ENCODE measurements at regions not wholly inside any gene's neighbourhood (a gene's known extent, or its start where the extent isn't known, plus 50 kb on each side); places are given as distances from the start of the nearest gene placed in this dataset.

DNA sequence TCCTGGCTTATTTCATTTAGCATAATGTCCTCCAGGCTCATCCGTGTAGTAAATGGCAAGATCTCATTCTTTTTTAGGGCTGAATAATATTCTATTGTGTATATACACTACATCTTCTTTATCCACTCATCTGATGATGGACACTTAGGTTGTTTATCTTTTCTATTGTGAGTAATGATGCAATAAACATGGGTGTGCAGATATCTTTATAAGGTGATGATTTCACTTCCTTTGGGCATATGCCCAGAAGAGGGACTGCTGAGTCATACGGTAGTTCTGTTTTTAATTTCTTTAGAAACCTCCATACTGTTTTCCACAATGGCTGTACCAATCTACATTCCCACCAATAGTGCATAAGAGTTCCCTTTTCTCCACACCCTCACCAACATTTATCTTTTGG, 317.6 kb upstream of the CNKSR2 start:
- no peak for DNase-seq

DNA sequence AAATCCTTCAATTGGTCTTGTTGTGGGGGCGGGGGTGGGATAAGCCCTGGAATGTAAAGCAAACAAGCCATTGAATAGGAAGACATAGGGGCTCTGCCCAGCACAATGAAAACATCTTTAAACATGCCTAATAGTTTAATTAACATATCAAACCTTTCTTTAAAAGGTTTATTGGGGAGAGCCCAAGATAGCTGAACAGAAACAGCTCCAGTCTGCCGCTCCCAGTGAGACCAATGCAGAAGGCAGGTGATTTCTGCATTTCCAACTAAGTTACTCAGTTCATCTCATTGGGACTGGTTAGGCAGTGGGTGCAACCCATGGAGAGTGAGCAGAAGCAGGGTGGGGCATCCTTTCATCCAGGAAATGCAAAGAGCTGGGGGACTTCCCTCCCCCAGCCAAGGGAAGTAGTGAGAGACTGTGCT, 327.2 kb upstream of the CNKSR2 start:
- DNase-seq = no peak

DNA sequence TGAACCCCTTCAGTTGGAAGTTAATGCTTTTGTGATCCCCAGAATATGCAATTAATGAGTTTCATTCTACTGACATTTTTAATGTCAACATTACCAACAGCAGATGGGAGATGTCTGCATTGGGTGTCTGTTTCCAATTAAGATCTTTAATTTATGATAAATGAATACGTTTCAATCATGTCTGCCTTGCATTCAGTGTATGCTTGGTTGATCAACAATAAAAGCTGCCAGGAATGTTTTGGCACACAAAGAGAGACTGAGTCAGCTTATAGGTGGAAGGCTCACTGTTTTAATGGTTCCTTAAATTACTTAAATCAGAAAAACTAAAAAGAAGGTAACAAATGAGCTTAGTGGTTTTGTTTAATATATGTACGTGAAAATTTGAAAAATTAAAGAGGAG, 359.9 kb upstream of the CNKSR2 start:
- DNase-seq = no peak

DNA sequence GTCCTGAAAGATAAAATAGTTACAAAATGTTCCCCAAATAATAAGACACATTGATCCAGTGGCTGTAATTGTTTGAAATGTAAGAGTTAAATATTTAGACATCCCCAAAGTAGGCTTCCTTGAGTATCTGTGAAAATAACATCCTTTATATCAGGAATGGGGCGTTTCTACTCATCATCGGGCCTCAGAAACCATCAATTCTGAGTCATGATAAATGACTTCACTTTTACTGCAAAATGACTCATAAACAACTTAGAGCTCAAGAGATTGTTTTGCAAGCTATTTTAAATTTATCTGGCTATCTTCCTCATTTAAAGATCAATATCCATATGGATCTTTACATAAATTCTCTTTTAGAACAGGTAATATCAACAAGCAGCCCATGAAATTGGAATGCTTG, 369.4 kb upstream of the CNKSR2 start:
- DNase-seq = no peak

DNA sequence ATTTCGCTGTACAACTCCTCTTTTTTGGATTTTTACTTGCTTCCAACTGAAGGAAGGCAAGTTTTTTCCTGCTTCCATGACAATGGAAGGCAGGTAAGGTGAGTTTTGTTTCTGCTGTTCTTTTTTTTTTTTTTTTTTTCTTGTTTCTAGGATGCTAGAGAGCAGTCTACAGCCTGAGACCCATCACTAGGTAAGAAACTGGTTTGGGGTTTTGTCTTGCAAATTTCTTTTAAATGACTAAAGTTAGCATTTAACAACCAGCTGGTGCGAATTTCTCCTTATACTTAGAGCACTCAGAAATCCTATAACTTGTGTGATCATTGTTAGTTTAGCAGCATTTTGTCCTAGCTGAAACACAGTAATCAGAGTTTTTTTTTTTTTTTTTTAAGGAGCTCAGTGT, 378.4 kb upstream of the CNKSR2 start:
- no peak for DNase-seq

DNA sequence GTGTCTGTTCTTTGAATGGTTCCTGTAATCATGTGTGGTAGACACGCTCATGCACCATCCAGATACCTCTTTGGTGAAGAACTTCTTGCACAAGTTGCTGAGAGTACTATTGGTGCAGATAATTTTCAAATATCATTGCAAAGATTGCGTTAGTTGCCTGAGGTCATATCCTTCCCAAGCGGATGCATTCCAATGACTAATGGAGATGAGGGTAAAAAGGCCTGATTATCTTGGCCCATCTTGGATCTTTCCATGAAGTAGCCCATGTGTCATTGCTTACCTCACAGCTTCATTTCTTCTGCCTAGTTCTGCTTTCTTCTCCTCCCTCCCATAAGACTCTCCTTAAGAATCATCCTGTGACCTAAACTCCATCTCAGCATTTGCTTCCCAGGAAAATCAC, 384.9 kb upstream of the CNKSR2 start:
- no peak for DNase-seq

DNA sequence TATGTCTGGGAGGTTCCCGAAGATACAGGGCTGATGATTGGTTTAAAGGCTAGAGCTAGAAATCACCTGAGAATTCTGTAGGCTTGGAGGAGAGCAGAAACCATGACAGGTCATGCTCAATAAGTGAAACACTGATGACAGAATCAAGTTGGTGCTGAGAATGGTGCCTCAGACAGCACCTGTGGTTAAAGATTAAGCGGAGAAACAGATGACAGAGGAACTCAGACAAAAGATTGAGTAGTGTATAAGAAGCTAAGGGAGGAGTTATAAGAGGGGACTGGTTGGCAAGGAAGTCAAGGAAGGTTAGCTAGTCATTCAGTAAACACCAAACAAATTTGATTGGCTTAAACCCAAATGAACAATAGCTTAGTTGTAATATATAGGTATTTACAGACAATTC, 385.4 kb upstream of the CNKSR2 start:
- no peak for DNase-seq

DNA sequence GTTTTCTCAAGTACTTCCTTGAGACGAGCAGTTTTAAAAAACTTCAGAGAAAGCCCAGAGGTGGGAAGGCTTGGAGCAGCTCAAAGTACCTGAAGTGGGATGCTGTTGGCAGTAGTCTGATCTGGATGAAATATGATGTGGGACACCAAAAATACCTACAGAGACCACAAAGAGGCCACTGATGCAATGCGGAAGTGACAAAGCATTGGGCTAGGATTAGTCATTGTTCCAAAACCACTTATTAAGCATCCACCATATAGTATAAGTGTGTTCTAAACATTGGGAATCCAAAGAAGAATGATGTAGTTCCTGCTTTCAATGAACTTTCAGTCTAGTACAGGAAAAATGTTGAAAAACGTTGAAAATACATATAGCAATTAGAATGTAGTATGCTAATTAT, 386.1 kb upstream of the CNKSR2 start:
- DNase-seq = no peak

DNA sequence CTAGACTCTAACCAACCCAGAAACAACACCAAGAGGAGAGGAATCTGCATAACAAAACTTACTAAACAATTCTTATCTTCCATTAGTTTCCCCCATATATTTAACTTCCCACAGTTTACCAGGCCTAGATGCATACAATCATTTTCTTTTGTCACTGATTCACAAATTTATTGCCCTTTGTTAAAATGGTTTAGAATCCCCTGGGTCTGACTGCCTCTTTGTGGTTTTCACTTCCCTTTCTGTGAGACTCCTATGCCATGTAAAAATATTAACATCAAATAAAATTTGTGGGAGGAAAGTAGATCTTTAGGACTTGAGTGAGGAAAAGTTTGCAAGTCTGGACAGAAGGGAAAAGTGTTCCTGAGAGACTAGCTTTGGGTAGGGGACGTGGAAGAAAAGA, 393.8 kb upstream of the CNKSR2 start:
- no peak for DNase-seq

DNA sequence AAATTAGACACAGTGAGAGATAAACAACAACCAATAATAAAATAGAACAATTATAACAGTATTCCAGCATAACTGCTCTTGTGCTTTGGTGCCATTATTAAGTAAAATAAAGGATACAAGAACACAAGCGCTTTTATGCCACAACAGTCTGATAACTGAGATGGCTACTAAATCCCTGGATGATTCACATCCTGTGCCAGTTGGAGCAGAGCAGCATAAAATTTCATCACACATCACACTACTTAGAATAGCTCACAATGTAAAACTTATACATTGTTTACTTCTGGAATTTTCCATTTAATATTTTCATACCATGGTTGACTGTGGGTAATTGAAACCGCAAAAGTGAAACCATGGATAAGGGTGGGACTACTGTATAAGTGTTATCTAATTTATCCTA, 399.9 kb upstream of the CNKSR2 start:
- no peak for DNase-seq

DNA sequence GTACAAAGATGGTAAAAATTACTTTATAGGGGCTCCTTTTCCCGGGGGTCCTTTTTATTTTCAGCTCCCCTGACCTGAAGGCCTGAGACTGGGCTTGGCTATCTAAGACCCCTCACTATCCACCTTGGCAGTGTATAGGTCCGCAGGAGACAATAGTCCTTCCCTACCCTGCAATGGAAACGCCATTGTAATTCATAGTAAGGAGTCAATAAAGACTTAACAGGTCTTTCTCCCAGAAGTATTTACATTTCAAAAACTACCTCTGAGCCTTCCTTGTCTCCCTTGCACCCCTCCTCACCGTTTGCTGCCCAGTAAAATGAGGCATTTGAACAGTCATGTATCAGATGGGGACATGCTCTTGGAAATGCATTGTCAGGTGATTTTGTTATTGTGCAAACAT, 401.2 kb upstream of the CNKSR2 start:
- no peak for DNase-seq

DNA sequence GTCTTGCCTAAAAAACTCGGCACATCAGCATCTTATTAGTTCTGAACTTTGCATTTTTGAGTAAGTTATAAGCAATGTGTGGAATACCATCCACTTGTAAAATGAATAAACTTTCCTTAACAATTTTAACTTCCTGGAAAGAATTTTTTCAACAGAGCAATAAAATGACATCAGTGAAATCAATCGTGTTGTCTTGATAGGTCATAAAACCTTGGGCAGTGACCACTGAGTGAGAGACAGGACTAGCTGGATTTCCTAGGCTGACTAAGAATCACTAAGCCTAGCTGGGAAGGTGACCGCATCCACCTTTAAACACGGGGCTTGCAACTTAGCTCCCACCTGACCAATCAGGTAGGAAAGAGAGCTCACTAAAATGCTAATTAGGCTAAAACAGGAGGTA, 403.0 kb upstream of the CNKSR2 start:
- no peak for DNase-seq

DNA sequence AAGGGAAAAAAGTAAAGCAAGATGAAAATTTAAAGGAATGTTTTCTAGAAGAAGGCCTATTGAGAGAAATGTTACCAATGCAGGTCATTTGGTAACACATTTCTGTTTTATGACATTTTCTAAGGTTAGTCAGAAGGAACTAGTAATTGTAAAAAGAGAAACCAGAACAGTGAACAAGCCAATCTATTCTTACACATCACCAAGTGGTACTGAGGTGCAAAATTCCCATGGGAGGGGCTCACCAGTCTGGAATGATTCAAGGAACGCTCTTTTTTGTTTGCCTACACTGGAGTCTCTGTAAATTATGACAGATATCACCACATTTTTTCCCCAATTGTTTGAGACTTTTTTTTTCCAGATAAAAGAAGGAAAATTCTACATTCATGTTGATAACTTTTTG, 404.7 kb upstream of the CNKSR2 start:
- no peak for DNase-seq

DNA sequence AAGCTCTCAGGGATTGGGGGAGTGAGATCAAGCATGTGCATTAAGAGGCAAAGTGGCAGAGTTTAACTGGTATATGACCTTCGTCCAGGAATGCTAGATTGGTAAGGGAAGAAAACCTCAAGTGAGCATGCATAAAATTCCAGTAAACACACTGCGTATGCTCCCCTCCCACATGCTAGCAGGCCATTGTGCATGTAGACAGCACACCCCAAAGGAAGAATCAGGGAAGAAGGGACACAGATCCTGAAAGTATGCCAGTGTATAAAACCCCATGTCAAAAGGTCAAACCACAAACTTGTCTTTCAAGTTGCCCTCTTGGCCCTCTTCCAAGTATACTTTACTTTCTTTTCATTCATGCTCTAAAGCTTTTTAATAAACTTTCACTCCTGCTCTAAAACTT, 405.2 kb upstream of the CNKSR2 start:
- no peak for DNase-seq

DNA sequence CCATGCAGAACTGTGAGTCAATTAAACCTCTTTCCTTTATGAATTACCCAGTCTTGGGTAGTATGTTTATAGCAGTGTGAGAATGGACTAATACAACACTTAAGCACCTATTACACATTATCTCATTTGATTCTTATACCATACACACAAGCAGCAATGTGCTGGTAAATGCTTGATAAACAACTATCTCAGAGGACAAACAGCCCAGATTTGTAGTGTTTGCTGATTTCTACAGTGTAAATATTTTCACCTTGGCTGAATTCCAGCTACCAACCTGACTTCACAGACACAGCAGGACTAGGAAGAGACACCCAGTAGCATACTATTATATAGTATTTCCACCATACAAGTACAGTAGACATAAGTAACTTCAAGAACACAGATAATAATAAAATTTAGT, 406.5 kb upstream of the CNKSR2 start:
- DNase-seq = no peak

DNA sequence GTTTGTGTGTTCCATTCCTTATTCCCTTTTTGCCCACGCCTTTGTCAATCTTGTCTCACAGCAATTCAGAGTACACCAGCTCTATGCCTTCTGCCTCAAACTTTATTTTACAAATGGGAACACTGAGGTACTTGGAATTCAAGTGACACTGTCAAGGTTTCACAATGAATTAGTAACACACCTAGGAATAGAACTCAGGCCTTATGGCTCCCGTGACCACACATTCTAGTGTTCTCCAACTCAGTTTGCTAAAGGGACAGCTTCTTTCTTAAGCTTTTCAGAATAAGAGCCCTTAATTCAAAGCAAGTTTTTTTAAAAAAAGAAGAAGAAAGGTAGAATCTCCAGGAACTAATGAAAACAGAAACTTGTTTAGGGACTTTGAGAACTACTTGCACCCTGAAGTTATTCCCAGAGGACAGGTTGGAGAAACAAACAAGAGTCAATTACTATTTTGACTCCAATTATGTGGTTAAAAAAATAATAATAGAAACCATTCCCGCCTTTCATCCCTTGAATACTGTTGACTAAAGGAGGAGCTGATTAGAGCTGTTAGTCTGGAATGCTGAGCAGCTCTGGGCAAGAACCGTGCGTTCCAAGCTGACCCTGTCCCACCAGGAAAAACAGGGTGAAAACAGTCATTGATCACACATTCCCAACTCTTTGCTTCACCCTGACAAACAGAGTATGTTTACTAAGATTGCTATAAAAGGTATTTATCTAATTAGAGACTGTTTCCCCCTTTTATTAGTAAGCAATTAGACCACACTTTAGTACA, 408.8 kb upstream of the CNKSR2 start:
- no peak for DNase-seq

DNA sequence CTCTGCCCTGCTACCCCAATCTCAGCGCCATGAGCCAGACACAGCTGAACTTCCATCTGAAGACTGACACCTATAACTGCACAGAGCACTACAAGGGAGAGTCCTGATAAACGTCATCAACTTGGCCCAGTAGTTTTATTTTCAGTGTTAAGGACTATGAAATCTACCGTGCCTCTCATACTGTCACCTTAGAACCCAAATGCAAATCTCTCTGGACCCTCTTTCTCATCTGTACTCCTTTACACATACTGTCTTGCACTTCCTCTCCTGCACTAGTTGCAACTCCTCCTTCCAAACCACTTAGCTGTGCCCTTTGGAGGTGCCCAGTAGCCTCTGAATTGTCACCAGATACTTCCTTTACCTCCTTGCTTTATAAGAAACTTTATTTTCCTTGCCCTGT, 420.2 kb upstream of the CNKSR2 start:
- no peak for DNase-seq

DNA sequence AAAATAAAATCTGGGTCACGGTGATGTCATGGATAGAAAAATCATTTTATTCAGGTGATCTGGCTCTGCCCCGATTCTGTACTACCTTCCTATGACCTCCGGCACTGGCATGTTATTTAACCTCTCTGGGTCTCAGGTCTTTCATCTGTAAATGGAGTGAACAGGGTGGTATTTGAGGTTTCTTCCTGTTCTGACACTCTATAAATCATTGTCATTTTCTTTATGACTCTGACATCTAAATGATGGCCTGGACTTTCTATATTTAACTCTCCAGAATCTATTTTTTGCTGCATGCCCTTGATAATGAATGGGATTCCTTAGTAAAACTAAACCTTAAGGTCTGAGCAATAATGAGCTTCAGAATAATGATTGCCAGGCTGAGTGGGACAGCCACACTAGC, 422.0 kb upstream of the CNKSR2 start:
- DNase-seq = no peak

DNA sequence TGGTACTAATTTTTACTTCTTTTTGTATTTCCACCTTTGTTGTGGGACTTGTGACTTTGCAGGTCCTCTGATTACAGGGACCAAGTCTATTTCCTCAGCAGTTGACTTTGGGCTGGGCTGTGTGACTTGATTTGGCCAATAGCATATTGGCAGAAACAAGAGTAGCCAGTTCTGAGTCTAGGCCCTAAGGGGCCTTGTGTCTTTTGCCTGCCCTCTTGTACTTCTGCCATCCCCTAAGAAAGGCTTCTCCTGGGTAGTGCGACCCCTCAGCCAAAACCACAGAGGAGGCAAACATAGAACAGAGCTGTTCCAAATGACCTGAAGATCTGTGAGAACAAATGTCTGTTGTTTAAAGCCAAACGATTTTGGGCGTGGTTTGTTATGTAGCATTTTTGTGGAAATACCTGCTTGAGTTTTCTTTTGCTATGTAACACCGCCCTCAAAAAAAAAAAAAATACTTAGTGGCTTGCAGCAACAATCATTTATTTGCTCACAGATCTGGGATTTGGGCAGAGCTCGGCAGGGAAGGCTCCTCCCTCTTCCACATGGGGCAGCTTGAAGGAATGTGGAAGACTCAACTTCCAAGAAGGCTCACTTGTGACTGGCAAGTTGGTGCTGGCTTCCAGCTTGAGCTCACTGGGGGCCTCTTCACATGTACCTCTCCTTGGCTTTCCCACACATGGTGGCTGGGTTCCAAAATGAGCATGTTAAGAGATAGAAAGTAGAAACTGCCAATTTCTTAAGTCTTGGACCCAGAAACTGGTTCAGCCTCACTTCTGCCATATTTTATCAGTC, 423.0 kb upstream of the CNKSR2 start:
- DNase-seq = no peak

DNA sequence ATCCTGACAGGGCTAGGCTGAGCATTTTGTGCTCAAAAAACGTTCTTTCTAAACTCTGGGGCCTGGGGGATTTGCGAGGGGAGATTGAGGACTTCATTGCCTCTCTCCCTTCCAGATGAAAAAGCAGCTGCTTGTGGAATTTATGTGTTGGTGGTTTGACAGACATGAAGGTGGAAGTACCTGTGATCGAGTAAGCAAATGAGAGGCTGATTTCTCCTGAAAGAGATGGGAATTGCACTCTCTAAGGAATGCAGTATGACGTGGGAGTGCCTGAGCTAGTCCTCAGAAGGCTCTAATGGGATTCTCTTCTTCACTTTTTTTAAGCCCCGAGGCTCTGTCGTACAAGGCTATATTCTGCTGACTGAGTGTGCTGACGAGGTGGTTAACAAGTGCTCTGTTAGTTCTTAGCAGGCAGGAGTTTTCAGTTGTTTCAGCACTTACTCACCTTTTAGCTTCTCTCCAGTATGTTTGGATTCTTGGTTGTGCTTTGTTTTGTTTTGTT, 426.8 kb upstream of the CNKSR2 start:
- DNase-seq = no peak

DNA sequence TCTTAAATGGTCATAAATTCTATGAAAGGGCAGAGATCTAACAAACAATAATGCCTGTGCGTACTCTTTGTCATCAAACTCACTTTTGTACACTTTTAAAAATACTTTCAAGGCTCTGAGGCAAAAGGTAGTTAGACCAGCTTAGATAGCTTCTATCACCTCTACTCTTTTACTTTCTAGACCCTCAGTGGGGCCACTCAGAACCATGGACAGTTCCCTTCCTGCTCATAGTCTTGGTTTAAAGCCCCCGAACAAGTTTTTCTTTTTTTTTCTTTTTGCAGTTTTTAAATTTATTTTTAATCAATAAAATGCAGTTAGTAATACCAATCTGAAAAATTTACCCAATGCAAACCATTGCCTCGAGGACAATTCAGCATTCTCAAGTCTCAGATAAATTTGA, 460.5 kb upstream of the CNKSR2 start:
- no peak for DNase-seq

DNA sequence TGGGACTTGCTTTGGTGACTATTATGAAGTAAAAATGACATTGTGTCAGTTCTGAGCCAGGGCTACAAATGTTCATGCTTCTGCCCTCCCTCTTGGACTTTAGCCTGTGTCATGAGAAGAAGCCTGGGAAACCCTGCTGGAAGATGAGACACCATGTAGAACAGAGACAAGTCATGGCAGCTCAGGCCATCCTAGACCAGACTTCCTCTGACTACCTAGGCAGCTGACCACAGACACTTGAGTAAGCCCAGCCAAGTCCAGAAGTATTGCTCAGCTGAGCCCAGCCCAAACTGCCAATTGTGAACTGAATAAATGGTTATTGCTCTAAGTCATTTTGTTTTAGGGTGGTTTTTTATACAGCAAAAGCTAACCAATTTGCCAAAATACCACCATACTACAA, 467.6 kb upstream of the CNKSR2 start:
- DNase-seq = no peak

DNA sequence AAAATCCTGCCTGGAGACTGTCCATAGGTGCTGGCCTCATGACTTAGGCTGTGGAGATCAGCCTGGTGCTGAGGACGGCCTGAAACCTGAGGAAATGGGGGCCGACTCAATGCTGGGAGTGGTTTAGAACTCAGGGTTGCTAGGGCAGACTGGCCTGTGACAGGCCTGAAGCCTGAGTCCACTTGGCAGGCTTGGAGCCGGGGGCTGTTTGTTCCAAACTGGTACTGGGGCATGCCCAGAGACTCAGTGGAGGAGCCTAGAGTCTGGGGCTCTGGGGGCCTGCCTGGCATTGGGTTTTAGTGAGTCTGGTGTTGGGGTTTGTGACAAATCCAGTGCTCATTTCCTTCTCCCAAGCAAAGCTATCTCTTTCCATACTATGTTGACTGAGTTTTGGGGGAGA, 489.7 kb upstream of the CNKSR2 start:
- no peak for DNase-seq

DNA sequence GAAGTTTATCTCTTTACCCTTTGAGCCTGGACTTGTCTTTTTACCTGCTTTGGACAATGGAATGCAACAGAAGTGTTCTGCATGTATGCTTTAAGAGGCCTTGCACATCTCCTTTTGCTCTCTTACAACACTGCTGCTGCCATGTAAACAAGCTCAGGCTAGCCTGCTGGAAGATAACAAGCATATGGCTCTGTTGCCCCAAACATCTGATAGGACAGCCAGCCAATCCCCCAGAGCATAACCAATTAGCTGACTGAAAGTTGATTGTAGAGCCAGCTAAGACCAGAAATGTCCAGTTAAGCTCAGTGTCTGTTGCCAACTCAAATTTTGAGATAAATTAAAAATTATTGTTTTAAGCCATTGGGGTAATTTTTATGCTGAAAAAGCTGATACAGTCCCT, 510.6 kb upstream of the CNKSR2 start:
- no peak for DNase-seq

DNA sequence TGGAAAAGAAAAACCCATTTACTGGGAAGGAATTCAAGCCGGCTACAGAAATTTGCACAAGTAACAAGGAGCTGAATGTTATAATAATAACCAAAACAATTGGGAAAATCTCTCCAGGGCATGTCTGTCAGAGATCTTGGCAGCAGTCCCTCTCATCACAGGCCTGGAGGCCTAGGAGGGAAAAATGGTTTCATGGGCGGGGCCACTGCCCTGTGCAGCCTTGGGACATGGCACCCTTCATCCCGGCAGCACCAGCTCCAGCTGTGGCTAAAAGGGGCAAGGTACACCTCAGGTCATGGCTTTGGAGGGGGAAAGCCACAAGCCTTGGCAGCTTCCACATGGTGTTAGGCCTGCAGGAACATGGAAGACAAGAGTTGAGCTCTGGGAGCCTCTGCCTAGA, 513.1 kb upstream of the CNKSR2 start:
- no peak for DNase-seq
